Iris pigment epithelial cell (primary cell): ENCODE measurements at regions not wholly inside any gene's neighbourhood (a gene's known extent, or its start where the extent isn't known, plus 50 kb on each side); places are given as distances from the start of the nearest gene placed in this dataset.

Experiments used
- DNase-seq: peaks from one replicate; pipeline ENCODE4 v3.0.0-alpha.2; 2011; ENCODE audit warnings: low read depth

DNA sequence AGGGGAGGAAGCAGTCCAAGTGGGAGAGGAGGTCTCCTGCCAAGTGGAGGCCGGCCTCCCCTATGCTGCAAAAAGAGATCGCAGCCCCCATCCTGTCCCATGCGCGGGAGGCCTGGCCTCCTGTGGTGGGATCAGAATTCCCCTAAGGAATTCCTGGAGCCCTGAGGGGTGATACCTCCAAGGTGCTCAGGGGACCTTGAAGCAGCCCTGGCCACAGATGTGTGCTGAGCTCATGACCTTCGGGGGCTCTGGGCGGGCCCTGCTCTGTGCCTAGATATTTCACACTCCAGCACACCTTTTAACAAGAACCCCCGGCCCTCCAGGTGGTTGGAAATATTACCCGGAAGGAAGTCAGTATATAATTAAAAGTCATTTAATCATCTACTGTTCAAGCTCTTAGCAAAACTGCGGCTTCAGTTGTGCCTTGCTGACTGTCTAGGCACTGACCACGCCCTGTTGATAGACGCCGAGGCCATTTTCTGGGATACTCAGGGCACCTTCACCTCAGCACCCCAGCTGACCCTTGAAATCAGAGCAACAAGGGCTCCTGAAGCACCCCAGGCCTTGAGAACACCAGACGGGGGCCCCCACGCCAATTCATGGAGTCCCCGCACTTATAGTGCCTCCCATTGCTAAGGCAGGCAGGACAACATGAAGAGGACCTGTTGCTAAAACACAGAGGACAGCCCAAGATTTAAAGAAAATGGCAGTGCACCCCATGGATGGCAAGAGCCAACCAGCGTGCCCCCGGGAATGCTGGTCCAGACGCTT is 119.1 kb downstream of the NDUFA10 start:
- no peak for DNase-seq

- no peak for DNase-seq
These were observed 119.8 kb downstream of the NDUFA10 start for GRCh38 chr2:239905306-239905705.

DNA sequence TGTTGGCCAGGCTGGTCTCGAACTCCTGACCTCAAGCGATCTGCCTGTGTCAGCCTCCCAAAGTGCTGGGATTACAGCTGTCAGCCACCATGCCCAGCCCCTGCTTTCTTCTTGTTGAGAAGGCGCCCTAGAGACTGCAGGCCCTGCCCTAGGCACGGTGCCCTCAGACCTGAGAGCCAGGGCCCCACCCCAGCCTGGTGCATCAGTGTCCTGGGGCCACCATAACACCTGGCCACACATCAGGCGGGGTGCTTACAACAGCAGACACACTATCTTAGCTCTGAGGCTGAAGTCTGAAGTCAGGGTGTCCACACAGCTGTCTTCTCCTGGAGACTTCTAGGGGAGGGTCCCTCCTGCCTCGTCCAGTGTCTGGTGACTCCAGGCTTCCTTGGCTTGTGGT is 120.6 kb downstream of the NDUFA10 start:
- no peak for DNase-seq

DNA sequence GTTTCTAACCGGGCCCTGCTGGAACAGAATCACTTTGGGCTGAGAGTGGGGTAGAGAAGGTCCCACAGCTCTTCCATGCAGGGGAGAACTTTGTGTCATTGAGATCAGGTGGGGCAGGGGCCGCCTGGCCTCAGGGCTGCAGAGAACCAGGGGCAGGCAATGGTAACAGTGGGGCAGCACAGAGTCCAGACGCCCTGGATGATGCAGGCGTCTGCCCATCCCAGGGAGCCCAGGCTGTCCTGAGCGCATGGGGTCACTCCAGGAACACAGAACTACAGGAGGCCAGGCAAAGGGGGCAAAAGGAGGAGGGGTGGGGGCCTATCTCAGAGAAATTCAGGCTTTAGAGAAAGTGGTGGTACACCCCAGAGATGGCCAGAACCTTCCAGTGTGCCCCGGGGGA is 121.3 kb downstream of the NDUFA10 start:
- DNase-seq: no peak

DNA sequence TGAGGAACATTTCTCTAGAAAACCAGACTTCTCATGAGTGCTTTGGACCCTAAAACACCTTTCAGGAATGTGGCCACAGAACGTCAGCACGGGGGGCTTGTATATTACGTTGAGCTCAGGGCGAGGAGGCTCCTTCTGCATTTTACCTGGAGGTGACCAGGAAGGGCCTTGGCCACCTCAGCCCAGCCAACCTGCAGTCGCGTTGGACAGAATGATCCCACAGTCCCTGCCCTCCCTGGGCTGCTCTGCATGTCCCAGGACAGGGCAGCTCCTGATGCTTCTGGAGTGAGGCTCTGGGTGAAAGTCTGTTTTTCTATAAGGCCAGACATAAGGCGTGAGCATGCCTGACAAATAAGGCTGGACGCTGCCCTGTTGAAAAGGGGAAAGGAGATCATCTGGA is 121.9 kb downstream of the NDUFA10 start:
- no peak for DNase-seq

DNA sequence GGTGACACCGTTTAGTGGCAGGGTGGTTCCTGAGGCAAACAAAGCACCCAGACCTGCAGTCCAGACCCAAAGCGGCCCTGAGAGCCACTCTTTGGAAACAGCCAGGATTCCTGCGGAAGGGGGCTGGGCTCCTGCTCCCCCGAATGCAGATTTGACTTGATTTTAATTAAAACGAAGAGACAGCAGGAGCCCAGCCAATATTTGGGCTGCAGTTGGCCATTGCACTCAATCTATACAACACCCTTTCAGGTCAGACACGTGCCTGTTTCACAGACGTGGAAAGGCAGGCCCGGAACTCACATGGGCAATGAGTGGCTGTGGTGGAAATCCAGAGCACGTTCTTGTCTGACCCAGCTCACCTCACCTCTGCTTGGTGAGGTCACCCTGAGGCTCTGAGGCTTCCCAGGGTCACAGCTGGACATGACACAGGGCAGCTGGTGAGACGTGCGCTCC is 122.4 kb downstream of the NDUFA10 start:
- no peak for DNase-seq

- no peak for DNase-seq
These were observed 126.7 kb downstream of the NDUFA10 start for GRCh38 chr2:239898292-239898925.

DNA sequence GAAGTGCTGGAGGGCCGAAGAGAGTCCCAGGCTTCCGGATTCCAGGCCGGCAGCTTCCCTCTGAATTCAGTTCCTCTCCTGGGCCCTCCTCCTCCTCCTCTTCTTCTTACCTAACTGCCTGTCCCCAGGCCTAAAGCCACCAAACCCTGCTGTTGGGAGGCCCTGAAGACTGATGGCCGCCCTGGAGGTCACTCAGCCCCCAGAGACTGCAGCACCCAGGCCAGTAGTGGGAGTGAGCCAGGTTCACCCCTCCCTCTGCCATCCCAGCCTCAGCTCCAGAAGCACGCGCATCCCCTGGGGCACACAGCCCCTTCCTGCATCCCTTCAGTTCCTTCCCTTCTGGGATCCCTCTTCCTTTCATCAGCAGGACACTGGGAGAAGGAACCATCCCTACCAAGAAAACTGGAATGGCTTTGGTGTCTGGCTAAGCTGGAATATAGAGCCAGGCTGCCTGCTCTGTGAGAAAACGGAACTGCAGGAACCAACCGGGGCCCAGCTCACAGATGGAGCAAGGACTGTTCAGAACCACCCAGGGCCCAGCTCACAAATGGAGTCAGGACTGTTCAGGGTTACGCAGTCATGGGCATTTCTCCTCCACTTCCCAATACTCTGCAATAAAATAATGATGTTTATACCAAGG is 127.4 kb downstream of the NDUFA10 start:
- no peak for DNase-seq

DNA sequence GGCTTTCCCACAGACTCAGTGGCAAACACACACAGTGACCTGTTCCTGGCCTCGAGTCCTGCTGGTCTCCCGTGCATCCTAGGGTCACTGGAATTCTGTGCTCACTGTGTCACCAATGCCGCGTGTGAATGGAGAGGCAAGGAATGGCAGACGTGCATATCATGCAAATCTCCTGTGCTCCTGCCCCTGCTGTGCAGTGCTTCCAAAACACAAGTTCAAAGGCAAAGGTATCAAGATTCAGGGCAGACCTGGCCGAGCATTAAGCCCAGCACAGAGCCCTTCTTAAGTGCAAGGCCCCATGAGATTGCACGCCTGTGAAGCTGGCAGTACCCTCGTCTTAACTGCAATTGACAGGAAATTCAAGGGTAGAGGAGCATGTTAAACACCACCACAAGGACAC is 129.1 kb downstream of the NDUFA10 start:
- no peak for DNase-seq

DNA sequence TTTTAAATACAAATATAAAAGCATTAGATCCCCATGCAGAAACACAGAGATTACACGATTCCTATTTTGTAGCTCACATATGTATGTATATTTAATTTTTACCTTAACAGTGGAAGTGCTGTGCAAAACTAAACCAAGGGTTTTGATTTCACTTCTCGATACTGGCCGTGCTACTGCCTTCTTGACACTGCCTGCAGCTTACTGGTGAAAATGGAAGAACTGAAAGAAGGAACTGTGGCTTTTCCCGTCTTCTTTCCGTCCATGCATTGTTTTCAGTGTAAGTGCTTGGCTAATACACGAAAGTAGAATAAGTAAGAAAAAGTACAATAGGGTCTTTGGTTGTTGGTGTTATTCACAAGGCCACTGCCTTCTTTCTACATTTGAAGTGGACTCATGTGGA is 129.5 kb downstream of the NDUFA10 start:
- no peak for DNase-seq

GRCh38 chr2:239895116-239895515 is 130.0 kb downstream of the NDUFA10 start:
- no peak for DNase-seq

GRCh38 chr2:239894276-239894675 is 130.9 kb downstream of the NDUFA10 start:
- DNase-seq: no peak

DNA sequence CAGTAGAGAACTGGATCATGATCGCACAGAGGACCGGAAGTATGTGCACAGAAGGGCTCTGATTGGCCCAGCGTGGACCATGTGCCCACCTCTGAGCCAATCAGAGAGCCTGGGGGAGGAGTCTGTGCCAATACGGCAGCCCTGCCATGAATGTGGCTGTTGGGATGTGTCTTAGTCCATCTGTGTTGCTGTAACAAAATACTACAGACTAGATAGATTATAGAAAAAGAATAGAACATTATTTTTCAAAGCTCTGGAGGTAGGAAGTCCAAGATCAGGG is 132.0 kb downstream of the NDUFA10 start:
- DNase-seq: no peak

- no peak for DNase-seq
These were observed 132.5 kb downstream of the NDUFA10 start for GRCh38 chr2:239892441-239893235.

- DNase-seq: no peak
These were observed 133.4 kb downstream of the NDUFA10 start for GRCh38 chr2:239891698-239892097.

- no peak for DNase-seq
These were observed 134.9 kb downstream of the NDUFA10 start for GRCh38 chr2:239890206-239890746.

DNA sequence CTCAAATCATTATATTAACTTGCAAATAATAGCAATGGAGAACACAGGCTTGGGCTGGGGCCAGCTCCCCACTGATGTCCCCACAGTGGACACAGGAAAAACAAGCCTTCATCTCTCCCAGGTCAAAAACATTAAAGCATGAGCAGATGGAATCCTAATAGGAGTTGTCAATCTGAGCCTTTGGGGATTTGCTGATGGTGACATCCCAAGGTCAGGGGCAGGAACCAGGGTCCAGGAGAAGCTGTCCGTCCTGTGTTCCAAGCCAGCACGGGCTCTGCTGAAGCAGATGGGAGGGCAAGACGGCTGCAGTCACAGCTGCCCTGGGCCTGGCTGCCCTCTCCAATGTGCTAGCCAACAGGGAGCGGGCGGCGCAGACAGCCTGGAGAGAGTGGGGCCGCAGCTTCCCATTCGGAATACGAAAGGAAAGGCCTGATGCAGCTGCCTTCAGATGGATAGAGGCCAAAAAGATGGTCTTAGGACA is 135.5 kb downstream of the NDUFA10 start:
- no peak for DNase-seq

DNA sequence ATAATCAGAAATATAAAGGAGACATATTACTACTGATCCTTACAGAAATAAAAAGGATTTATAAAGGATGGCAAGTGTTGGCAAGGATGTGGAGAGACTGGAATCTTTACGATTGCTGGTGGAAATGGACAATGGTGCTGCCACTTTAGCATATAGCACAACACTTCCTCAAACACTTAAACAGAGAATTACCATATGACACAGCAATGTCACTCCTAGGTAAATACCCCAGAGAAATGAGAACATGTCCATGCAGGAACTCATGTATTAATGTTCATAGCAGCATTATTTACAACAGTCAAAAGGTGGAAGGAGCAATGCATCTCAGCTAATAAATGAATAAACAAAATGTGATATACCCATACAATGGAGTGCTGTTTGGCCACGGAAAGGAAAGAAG is 137.5 kb downstream of the NDUFA10 start:
- no peak for DNase-seq

- no peak for DNase-seq
These were observed 138.4 kb downstream of the NDUFA10 start for GRCh38 chr2:239886781-239887180.

DNA sequence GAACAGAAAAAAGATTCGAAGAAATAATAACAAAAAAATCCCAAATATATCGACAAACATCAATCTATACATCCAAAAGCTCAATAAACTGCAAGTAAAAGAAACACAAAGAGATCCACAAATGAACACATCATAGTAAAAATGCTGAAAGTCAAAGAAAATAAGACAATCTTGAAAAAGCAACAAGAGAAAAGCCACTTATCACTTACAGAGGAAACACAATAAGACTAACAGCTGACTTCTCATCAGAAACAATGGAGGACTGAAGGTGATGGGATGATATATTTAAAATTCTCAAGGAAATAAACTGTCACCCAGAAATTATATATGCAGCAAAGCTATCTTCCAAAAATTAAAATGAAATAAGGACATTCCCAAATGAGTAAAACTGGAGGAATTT is 140.3 kb downstream of the NDUFA10 start:
- no peak for DNase-seq

DNA sequence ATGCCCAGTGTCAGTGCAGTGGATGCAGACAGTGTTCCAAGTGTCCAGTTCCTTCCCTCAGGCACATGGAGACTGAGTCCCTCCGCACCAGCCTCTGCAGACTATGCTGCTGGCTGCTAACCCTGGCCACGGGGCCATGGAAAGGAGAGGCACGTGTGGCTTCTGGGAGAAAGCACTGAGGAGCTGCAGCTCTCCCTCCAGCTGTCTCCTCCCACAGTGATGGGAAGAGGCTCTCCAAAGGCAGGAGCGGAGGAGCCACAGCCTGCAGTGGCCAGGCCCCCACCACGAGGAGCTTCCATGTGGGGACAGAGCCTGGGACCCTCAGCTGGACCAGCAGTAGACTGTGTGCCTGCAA is 141.1 kb downstream of the NDUFA10 start:
- no peak for DNase-seq

GRCh38 chr2:239883326-239884050 is 141.7 kb downstream of the NDUFA10 start:
- no peak for DNase-seq
